Body of pancreas (tissue), 4 donors: ENCODE measurements at regions not wholly inside any gene's neighbourhood (a gene's known extent, or its start where the extent isn't known, plus 50 kb on each side); places are given as distances from the start of the nearest gene placed in this dataset.
"Not testable (repeated sequence)": the region's sequence is repeated elsewhere in the genome, so short reads cannot be mapped to it uniquely, and the experiment has no call there.

Experiments used
- ATAC-seq: fragments of 150-250 bp; one replicate; pipeline ENCODE4 v1.9.1; 2016
- DNase-seq, 4 donors: peaks; one replicate each; pipeline ENCODE4 v3.0.0-alpha.2; 2019
- H3K27ac ChIP-seq, 4 donors: fragments of 200-600 bp; sonication (generic); 1 replicate in 3 of 4; 2 replicates in 1 of 4; pipeline versions ENCODE4 v1.5.1 to v1.6.1; 2016 to 2019; ENCODE audit warnings: mild to moderate bottlenecking in 1 of 4, mixed read lengths in 1 of 4, moderate library complexity in 1 of 4
- H3K27me3 ChIP-seq, 2 donors: fragments of 200-600 bp; sonication (generic); one replicate each; pipeline ENCODE4 v1.6.0; 2016; ENCODE audit warnings: mild to moderate bottlenecking in 1 of 2
- H3K36me3 ChIP-seq, 2 donors: fragments of 200-600 bp; sonication (generic); replicated peaks in 1 of 2; 2 replicates each; pipeline ENCODE4 v1.5.1; 2016; ENCODE audit warnings: low read depth in 2 of 2; ENCODE audit not compliant: insufficient read depth in 1 of 2
- H3K4me1 ChIP-seq: fragments of 200-600 bp; sonication (generic); one replicate; pipeline ENCODE4 v1.6.0; 2016
- H3K4me3 ChIP-seq, 2 donors: fragments of 200-600 bp; sonication (generic); 1 replicate in 1 of 2; 2 replicates in 1 of 2; pipeline ENCODE4 v1.5.1; 2016 to 2019
- H3K9me3 ChIP-seq, 3 donors: fragments of 200-600 bp; sonication (generic); 1 replicate in 2 of 3; 2 replicates in 1 of 3; pipeline ENCODE4 v1.5.1; 2016
- CTCF ChIP-seq, 7 experiments: fragments of 450-650 bp in 4 of 7; fragments of 200-600 bp in 3 of 7; sonication (generic) in 3 of 7; IDR thresholded peaks; one replicate each; pipeline ENCODE4 v1.5.1; 2016 to 2019; ENCODE audit warnings: antibody characterized with exemption in 7 of 7
- POLR2A ChIP-seq, 3 donors: fragments of 450-650 bp; IDR thresholded peaks; one replicate each; pipeline ENCODE4 v1.6.1; 2016; ENCODE audit warnings: antibody characterized with exemption in 3 of 3, mild to moderate bottlenecking in 2 of 3
- WGBS, 2 donors: methylation state at CpG; one replicate each; pipeline ENCODE4 v1.1.5; 2017; 5-methylcytosine and 5-hydroxymethylcytosine counted together
- intact Hi-C: fragments of 100-400 bp; cut with DNase I; formaldehyde crosslinking; loops from one replicate; pipeline ENCODE4 v1.15.1; 2023

DNA sequence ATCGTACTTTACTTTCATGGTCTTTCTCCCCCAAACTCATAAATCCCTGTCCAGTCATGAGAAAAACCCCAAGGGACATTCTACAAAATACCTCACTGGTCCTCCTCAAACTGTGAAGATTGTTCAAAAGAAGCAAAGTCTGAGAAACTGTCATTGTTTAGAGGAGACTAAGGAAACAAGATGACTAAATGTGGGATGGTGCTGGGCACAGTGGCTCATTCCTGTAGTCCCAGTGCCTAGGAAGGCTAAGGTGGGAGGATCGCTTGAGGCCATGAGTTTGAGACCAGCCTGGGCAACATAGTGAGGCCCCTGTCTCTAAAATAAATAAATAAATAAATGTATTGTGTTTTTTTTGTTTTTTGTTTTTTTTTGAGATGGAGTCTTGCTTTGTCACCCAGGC lies 74.2 kb upstream of the SCAF11 start:
- no peaks in the 10 kb centered on the region for H3K27me3 ChIP-seq
- WGBS, 2 donors = 62 to 63% methylated on average over 2 of the region's 2 CpGs

DNA sequence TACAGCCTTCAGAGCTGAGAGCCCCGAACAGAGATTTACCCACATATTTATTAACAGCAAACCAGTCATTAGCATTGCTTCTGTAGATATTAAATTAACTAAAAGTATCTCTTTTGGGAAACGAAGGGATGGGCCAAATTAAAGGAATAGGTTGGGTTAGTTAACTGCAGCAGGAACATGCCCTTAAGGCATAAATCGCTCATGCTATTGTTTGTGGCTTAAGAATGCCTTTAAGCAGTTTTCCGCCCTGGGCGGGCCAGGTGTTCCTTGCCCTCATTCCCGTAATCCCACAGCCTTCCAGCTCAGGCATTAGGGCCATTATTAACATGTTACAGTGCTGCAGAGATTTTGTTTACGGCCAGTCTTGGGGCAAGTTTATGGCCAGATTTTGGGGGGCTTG lies 68.3 kb upstream of the SCAF11 start:
- H3K36me3 ChIP-seq, intact Hi-C loops, H3K27ac ChIP-seq, DNase-seq, H3K27me3 ChIP-seq, H3K9me3 ChIP-seq, H3K4me1 ChIP-seq, ATAC-seq, H3K4me3 ChIP-seq: not testable (repeated sequence)
- WGBS, 2 donors = 76 to 79% methylated on average over 7 of the region's 7 CpGs

More for the DNA sequence above, 74.2 kb upstream of the SCAF11 start:
- ATAC-seq (no peak), DNase-seq (no peak)
- no peaks in the 10 kb centered on the region for H3K4me1 ChIP-seq
- H3K9me3 ChIP-seq = no peaks in the 10 kb centered on the region
- TF ChIP-seq POLR2A (IDR thresholded peaks at IDR 0.05) = no peak
- H3K36me3 ChIP-seq = no peaks in the 10 kb centered on the region
- H3K4me3 ChIP-seq = no peak overlapping the region
- H3K27ac ChIP-seq = no peak overlapping the region
- intact Hi-C loops = no loop called here

DNA sequence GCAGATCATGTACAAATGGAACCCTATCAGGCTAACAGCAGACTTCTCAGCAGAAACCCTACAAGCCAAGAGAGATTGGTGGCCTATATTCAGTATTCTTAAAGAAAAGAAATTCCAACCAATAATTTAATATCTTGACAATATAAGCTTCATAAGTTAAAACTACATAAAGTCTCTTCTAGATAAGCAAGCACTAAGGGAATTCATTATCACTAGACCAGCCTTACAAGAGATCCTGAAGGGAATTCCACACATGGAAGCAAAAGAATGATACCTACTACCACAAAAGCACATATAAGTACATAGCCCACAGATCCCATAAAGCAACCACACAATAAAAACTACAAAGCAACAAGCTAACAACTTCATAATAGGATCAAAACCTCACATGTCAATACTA lies 60.4 kb upstream of the SCAF11 start:
- no peak for DNase-seq
- Histone ChIP-seq H3K4me1 (no peaks in the 10 kb centered on the region), H3K27ac (no peak overlapping the region), H3K4me3 (no peak overlapping the region), H3K27me3 (no peaks in the 10 kb centered on the region), H3K36me3 (no peaks in the 10 kb centered on the region), H3K9me3 (peaks cover 0 to 20% (median 0%) of the 10 kb centered on the region in 3 donors)
- TF ChIP-seq POLR2A (IDR thresholded peaks at IDR 0.05) (no peak), CTCF (IDR thresholded peaks at IDR 0.05) (no peak)
- ATAC-seq = no peak
- intact Hi-C loops = no loop called here

- Histone ChIP-seq H3K4me3 (no peak overlapping the region), H3K4me1 (no peaks in the 10 kb centered on the region), H3K27me3 (no peaks in the 10 kb centered on the region), H3K36me3 (no peaks in the 10 kb centered on the region), H3K27ac (no peak overlapping the region), H3K9me3 (peaks cover 0 to 20% (median 0%) of the 10 kb centered on the region in 3 donors)
- DNase-seq (no peak), ATAC-seq (no peak)
- WGBS, 2 donors = 50 to 67% methylated on average over 2 of the region's 2 CpGs
- intact Hi-C loops = no loop called here
- no peak for TF ChIP-seq CTCF (IDR thresholded peaks at IDR 0.05)
- no peak for TF ChIP-seq POLR2A (IDR thresholded peaks at IDR 0.05)
Measured at GRCh38 chr12:46049665-46050064, 59.3 kb upstream of the SCAF11 start.

- intact Hi-C loops = no loop called here
- Histone ChIP-seq H3K4me1 (no peaks in the 10 kb centered on the region), H3K27me3 (no peaks in the 10 kb centered on the region), H3K4me3 (no peak overlapping the region), H3K9me3 (peaks cover 0 to 20% (median 0%) of the 10 kb centered on the region in 3 donors), H3K36me3 (no peaks in the 10 kb centered on the region), H3K27ac (no peak overlapping the region)
- 57 to 78% methylated on average over 1 of the region's 1 CpG for WGBS, 2 donors
- ATAC-seq (no peak), DNase-seq (no peak)
- no peak for TF ChIP-seq CTCF (IDR thresholded peaks at IDR 0.05)
- TF ChIP-seq POLR2A (IDR thresholded peaks at IDR 0.05) = no peak
Measured at GRCh38 chr12:46046436-46046835, 56.1 kb upstream of the SCAF11 start.

- ATAC-seq (no peak), DNase-seq (no peak)
- peaks cover 0 to 11% (median 0%) of the 10 kb centered on the region in 3 donors for H3K9me3 ChIP-seq
- WGBS, 2 donors = 32 to 41% methylated on average over 1 of the region's 1 CpG
- H3K4me3 ChIP-seq = no peak overlapping the region
- no peak overlapping the region for H3K27ac ChIP-seq
- no peaks in the 10 kb centered on the region for H3K27me3 ChIP-seq
- TF ChIP-seq POLR2A (IDR thresholded peaks at IDR 0.05) = no peak
- no peak for TF ChIP-seq CTCF (IDR thresholded peaks at IDR 0.05)
- no peaks in the 10 kb centered on the region for H3K36me3 ChIP-seq
- intact Hi-C loops = no loop called here
- no peaks in the 10 kb centered on the region for H3K4me1 ChIP-seq
Measured at GRCh38 chr12:46043972-46044520, 53.7 kb upstream of the SCAF11 start.
